ENCODE measurements at regions not wholly inside any gene's neighbourhood (a gene's known extent, or its start where the extent isn't known, plus 50 kb on each side); places are given as distances from the start of the nearest gene placed in this dataset.

GRCh38 chr11:41917900-41918299, 458.4 kb upstream of the LRRC4C start:
- TF ChIP-seq CTCF (IDR thresholded peaks at IDR 0.05) (no peak), POLR2A (IDR thresholded peaks at IDR 0.05) (no peak)
